ENCODE measurements at regions not wholly inside any gene's neighbourhood (a gene's known extent, or its start where the extent isn't known, plus 50 kb on each side); places are given as distances from the start of the nearest gene placed in this dataset.

- TF ChIP-seq, protein P1, sequence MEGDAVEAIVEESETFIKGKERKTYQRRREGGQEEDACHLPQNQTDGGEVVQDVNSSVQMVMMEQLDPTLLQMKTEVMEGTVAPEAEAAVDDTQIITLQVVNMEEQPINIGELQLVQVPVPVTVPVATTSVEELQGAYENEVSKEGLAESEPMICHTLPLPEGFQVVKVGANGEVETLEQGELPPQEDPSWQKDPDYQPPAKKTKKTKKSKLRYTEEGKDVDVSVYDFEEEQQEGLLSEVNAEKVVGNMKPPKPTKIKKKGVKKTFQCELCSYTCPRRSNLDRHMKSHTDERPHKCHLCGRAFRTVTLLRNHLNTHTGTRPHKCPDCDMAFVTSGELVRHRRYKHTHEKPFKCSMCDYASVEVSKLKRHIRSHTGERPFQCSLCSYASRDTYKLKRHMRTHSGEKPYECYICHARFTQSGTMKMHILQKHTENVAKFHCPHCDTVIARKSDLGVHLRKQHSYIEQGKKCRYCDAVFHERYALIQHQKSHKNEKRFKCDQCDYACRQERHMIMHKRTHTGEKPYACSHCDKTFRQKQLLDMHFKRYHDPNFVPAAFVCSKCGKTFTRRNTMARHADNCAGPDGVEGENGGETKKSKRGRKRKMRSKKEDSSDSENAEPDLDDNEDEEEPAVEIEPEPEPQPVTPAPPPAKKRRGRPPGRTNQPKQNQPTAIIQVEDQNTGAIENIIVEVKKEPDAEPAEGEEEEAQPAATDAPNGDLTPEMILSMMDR (IDR thresholded peaks at IDR 0.05), result no peak
- TF ChIP-seq POLR2A (IDR thresholded peaks at IDR 0.05), result no peak
- no peak for TF ChIP-seq POLR2AphosphoS5 (IDR thresholded peaks at IDR 0.05)
Measured at GRCh38 chr9:91143162-91143561, 218.6 kb downstream of the AUH start.
